ENCODE measurements at regions not wholly inside any gene's neighbourhood (a gene's known extent, or its start where the extent isn't known, plus 50 kb on each side); places are given as distances from the start of the nearest gene placed in this dataset.

- H3K79me2 ChIP-seq (ENCODE audit: insufficient read depth, low read length) = no peaks in the 10 kb centered on the region
- DNase-seq (ENCODE audit: low read depth, low spot score) = no peak
- intact Hi-C loops (cut with micrococcal nuclease) = no loop called here
- H3K4me3 ChIP-seq (replicated peaks in 1 of 2; ENCODE audit: low read depth in 1 of 2, low read length in 2 of 2) = no peak overlapping the region
- H4K20me1 ChIP-seq (ENCODE audit: insufficient read depth) = no peaks in the 10 kb centered on the region
- no peak overlapping the region for H3K27ac ChIP-seq (ENCODE audit: low read depth, low read length)
- H3K9me3 ChIP-seq (ENCODE audit: control insufficient read depth in 1 of 2, insufficient read depth in 1 of 2, low read depth in 1 of 2, low read length in 2 of 2) = no peaks in the 10 kb centered on the region
- no peaks in the 10 kb centered on the region for H3K36me3 ChIP-seq (ENCODE audit: control insufficient read depth in 1 of 2, insufficient read depth in 2 of 2, low read length in 2 of 2)
- ATAC-seq = no peak
- no peaks in the 10 kb centered on the region for H3K4me1 ChIP-seq (ENCODE audit: control insufficient read depth in 1 of 2, insufficient read depth in 2 of 2, low read length in 2 of 2)
- no peaks in the 10 kb centered on the region for H3K27me3 ChIP-seq (ENCODE audit: insufficient read depth, low read length)
- H3K4me2 ChIP-seq (ENCODE audit: low read length) = no peak overlapping the region
- ChIA-PET RAD21 (ENCODE audit: low non-redundant PET in 1 of 2, low total read pairs in 2 of 2, uncharacterized antibody in 2 of 2, unreplicated experiment in 2 of 2) (no interaction called here), POLR2A (no interaction called here), CTCF (no interaction called here)
- BruUV-seq (replicated peaks) = no TSS peak
- TF ChIP-seq CTCF (IDR thresholded peaks at IDR 0.05 in 2 of 3, conservative IDR thresholded peaks at IDR 0.05 in 1 of 3; ENCODE audit: borderline replicate concordance in 1 of 3, insufficient read depth in 1 of 3, low read depth in 2 of 3, low read length in 2 of 3) (no peak), SIN3A (IDR thresholded peaks at IDR 0.05; ENCODE audit: low read depth) (no peak), CBX3 (IDR thresholded peaks at IDR 0.05; ENCODE audit: low read depth) (no peak), ATF3 (IDR thresholded peaks at IDR 0.05) (no peak)
- no peaks in the 10 kb centered on the region for H3K9me2 ChIP-seq (ENCODE audit: insufficient read depth)
- no peak overlapping the region for H2AFZ ChIP-seq (ENCODE audit: low read depth, low read length, poor library complexity, severe bottlenecking)
- H3K9ac ChIP-seq (ENCODE audit: low read length) = no peak overlapping the region
These were observed 475.4 kb upstream of the HS3ST1 start for GRCh38 chr4:11904117-11904535.

GRCh38 chr4:11901089-11901488 is 472.4 kb upstream of the HS3ST1 start:
- H4K20me1 ChIP-seq (ENCODE audit: insufficient read depth) = no peaks in the 10 kb centered on the region
- no peak overlapping the region for H2AFZ ChIP-seq (ENCODE audit: low read depth, low read length, poor library complexity, severe bottlenecking)
- H3K9me2 ChIP-seq (ENCODE audit: insufficient read depth) = no peaks in the 10 kb centered on the region
- no peaks in the 10 kb centered on the region for H3K36me3 ChIP-seq (ENCODE audit: control insufficient read depth in 1 of 2, insufficient read depth in 2 of 2, low read length in 2 of 2)
- H3K27me3 ChIP-seq (ENCODE audit: insufficient read depth, low read length) = no peaks in the 10 kb centered on the region
- H3K4me2 ChIP-seq (ENCODE audit: low read length) = no peak overlapping the region
- no peak for DNase-seq (ENCODE audit: low read depth, low spot score)
- ATAC-seq = no peak
- H3K4me3 ChIP-seq (replicated peaks in 1 of 2; ENCODE audit: low read depth in 1 of 2, low read length in 2 of 2) = no peak overlapping the region
- H3K27ac ChIP-seq (ENCODE audit: low read depth, low read length) = no peak overlapping the region
- ChIA-PET CTCF (no interaction called here), POLR2A (no interaction called here), RAD21 (ENCODE audit: low non-redundant PET in 1 of 2, low total read pairs in 2 of 2, uncharacterized antibody in 2 of 2, unreplicated experiment in 2 of 2) (no interaction called here)
- H3K9me3 ChIP-seq (ENCODE audit: control insufficient read depth in 1 of 2, insufficient read depth in 1 of 2, low read depth in 1 of 2, low read length in 2 of 2) = no peaks in the 10 kb centered on the region
- BruUV-seq (replicated peaks) = no TSS peak
- no peak overlapping the region for H3K9ac ChIP-seq (ENCODE audit: low read length)
- intact Hi-C loops (cut with micrococcal nuclease) = no loop called here
- no peaks in the 10 kb centered on the region for H3K79me2 ChIP-seq (ENCODE audit: insufficient read depth, low read length)
- no peaks in the 10 kb centered on the region for H3K4me1 ChIP-seq (ENCODE audit: control insufficient read depth in 1 of 2, insufficient read depth in 2 of 2, low read length in 2 of 2)
- TF ChIP-seq ZBTB33 (IDR thresholded peaks at IDR 0.05; ENCODE audit: extremely low read depth, insufficient replicate concordance, low read length) (no peak), FOSL1 (IDR thresholded peaks at IDR 0.05; ENCODE audit: low read depth) (no peak), POLR2AphosphoS5 (IDR thresholded peaks at IDR 0.05; ENCODE audit: low read depth, low read length) (no peak), SRF (IDR thresholded peaks at IDR 0.05; ENCODE audit: low read depth) (no peak), REST (IDR thresholded peaks at IDR 0.05; ENCODE audit: low read depth) (no peak), POLR2A (IDR thresholded peaks at IDR 0.05; ENCODE audit: borderline replicate concordance, extremely low read depth, insufficient read depth, insufficient read length) (no peak), SP1 (IDR thresholded peaks at IDR 0.05; ENCODE audit: low read depth) (no peak), ELF1 (IDR thresholded peaks at IDR 0.05; ENCODE audit: borderline replicate concordance, low read depth) (no peak), RAD21 (IDR thresholded peaks at IDR 0.05; ENCODE audit: low read depth) (no peak)
